K562 (cell line): ENCODE measurements at regions not wholly inside any gene's neighbourhood (a gene's known extent, or its start where the extent isn't known, plus 50 kb on each side); places are given as distances from the start of the nearest gene placed in this dataset.

Experiments
- ATAC-seq: fragments of 200-7000 bp; cut with Tn5 transposase; 3 replicates; pipeline ENCODE4 v1.9.1; 2020; ENCODE audit warnings: moderate library complexity
- BruUV-seq: library from RNA; stranded (reverse); fragments of 400-500 nt; replicated peaks from 2 replicates; lab custom pipeline; 2021; lab: Mats Ljungman, UMichigan
- CTCF ChIA-PET: fragments of 300-600 bp; formaldehyde crosslinking; extraction: SDS; loops from one replicate; lab custom pipeline; 2021; ENCODE audit warnings: low intra/inter-chr PET ratio; lab: Yijun Ruan, JAX
- POLR2A ChIA-PET: fragments of 300-600, 350-650 bp; sonication (Branson Sonifier 250); formaldehyde crosslinking; extraction: SDS; loops from one replicate; lab custom pipeline; 2021; ENCODE audit warnings: antibody characterized with exemption, inconsistent platforms; lab: Yijun Ruan, JAX
- DNase-seq, 4 experiments: peaks; one replicate each; pipeline versions ENCODE4 v3.0.0 to v3.0.0-alpha.2; 2011 to 2018; ENCODE audit warnings: low spot score in 3 of 4, mixed read lengths in 3 of 4; ENCODE audit errors: extremely low read depth in 1 of 4
- FAIRE-seq: peaks from 2 replicates; lab custom pipeline; 2011; peaks lifted over from hg19 to GRCh38; lab: Jason Lieb, UNC
- H2AFZ ChIP-seq: 2 replicates; pipeline ENCODE4 v1.6.0; 2011; ENCODE audit warnings: low read depth, low read length, control low read depth, inconsistent platforms
- H3K27ac ChIP-seq: fragments of 200-600 bp; 3 replicates; pipeline ENCODE4 v1.8.0; 2011; ENCODE audit warnings: low read depth, mild to moderate bottlenecking, control low read depth, inconsistent platforms, low read length, moderate library complexity, mixed read lengths; ENCODE audit errors: extremely low read depth
- H3K27me3 ChIP-seq, 2 experiments: fragments of 300-600 bp in 1 of 2; 2 replicates in 1 of 2; 3 replicates in 1 of 2; pipeline versions ENCODE4 v1.6.0 to v1.8.0; 2011; ENCODE audit warnings: inconsistent platforms in 2 of 2, low read length in 2 of 2, mild to moderate bottlenecking in 1 of 2, mixed read lengths in 1 of 2, moderate library complexity in 1 of 2; ENCODE audit not compliant: control insufficient read depth in 2 of 2, insufficient read depth in 2 of 2
- H3K36me3 ChIP-seq: fragments of 300-600 bp; 3 replicates; pipeline ENCODE4 v1.8.0; 2011; ENCODE audit warnings: mild to moderate bottlenecking, low read length, inconsistent platforms; ENCODE audit not compliant: control insufficient read depth, insufficient read depth
- H3K4me1 ChIP-seq, 2 experiments: fragments of 200-600 bp in 1 of 2; replicated peaks in 1 of 2; 2 replicates in 1 of 2; 3 replicates in 1 of 2; pipeline versions ENCODE4 v1.5.1 to v1.8.0; 2011; ENCODE audit warnings: inconsistent platforms in 2 of 2, low read length in 2 of 2, mild to moderate bottlenecking in 1 of 2, mixed read lengths in 1 of 2, moderate library complexity in 1 of 2; ENCODE audit not compliant: control insufficient read depth in 2 of 2, insufficient read depth in 2 of 2
- H3K4me2 ChIP-seq: 2 replicates; pipeline ENCODE4 v1.6.1; 2011; ENCODE audit warnings: low read length, control low read depth, inconsistent platforms, mixed read lengths; ENCODE audit not compliant: insufficient read depth
- H3K4me3 ChIP-seq: fragments of 200-600 bp; sonication (generic), shearing (Covaris generic); 2 replicates; pipeline ENCODE4 v1.5.1; 2016; ENCODE audit warnings: control low read depth, inconsistent platforms
- H3K79me2 ChIP-seq: fragments of 200-600 bp; 3 replicates; pipeline ENCODE4 v1.8.0; 2011; ENCODE audit warnings: low read length, inconsistent platforms; ENCODE audit not compliant: control insufficient read depth, insufficient read depth
- H3K9ac ChIP-seq, 2 experiments: 2 replicates each; pipeline versions ENCODE4 v1.6.0 to v1.6.1; 2011; ENCODE audit warnings: low read depth in 2 of 2, low read length in 2 of 2, control low read depth in 1 of 2, inconsistent platforms in 1 of 2, mild to moderate bottlenecking in 1 of 2, mixed read lengths in 1 of 2; ENCODE audit not compliant: insufficient read depth in 1 of 2
- H3K9me1 ChIP-seq: one replicate; pipeline ENCODE4 v1.6.0; 2011; ENCODE audit warnings: inconsistent platforms, mild to moderate bottlenecking, low read length, moderate library complexity; ENCODE audit not compliant: control insufficient read depth, insufficient read depth
- H3K9me3 ChIP-seq: replicated peaks from 2 replicates; pipeline ENCODE4 v1.5.1; 2011; ENCODE audit warnings: low read depth, low read length, inconsistent platforms; ENCODE audit not compliant: control insufficient read depth, insufficient read depth
- H4K20me1 ChIP-seq: replicated peaks from 2 replicates; pipeline ENCODE4 v1.6.1; 2011; ENCODE audit warnings: low read length, inconsistent platforms, mixed read lengths; ENCODE audit not compliant: control insufficient read depth, insufficient read depth
- EP300 ChIP-seq: IDR thresholded peaks from 2 replicates; pipeline ENCODE4 v1.6.1; 2012; ENCODE audit warnings: low read length, improper control_type of control experiment
- FOXJ2 ChIP-seq: fragments of 200-800 bp; sonication (Bioruptor generic); IDR thresholded peaks from 2 replicates; pipeline ENCODE4 v1.6.1; 2016; ENCODE audit warnings: missing genetic modification characterization, missing compliant biosample characterization
- GATA2 ChIP-seq: sonication (generic); formaldehyde crosslinking; IDR thresholded peaks from 2 replicates; pipeline ENCODE4 v1.4.0; 2020; ENCODE audit warnings: mild to moderate bottlenecking, missing genetic modification reagents
- KLF10 ChIP-seq: fragments of 250-450 bp; sonication (Bioruptor Pico); IDR thresholded peaks from 2 replicates; pipeline ENCODE4 v1.6.1; 2021; ENCODE audit warnings: matching md5 sums
- SAP30 ChIP-seq: fragments of 200-600 bp; sonication (generic); IDR thresholded peaks from 2 replicates; pipeline ENCODE4 v1.6.1; 2012; ENCODE audit warnings: borderline replicate concordance, low read depth, mild to moderate bottlenecking, moderate library complexity, low read length, control low read depth, inconsistent platforms; ENCODE audit not compliant: insufficient read depth, poor library complexity, severe bottlenecking
- ZFPM2 ChIP-seq: fragments of 250-450 bp; sonication (Bioruptor Pico); IDR thresholded peaks from 2 replicates; pipeline ENCODE4 v1.5.1; 2022; ENCODE audit warnings: mild to moderate bottlenecking
- ZNF212 ChIP-seq: fragments of 450-650 bp; formaldehyde crosslinking; IDR thresholded peaks from 2 replicates; pipeline ENCODE4 v1.4.0; 2020; ENCODE audit warnings: mild to moderate bottlenecking
- WGBS: fragments of 100-300 bp; shearing (Covaris generic); methylation state at CpG from one replicate; pipeline ENCODE4 v1.1.6; 2016; ENCODE audit warnings: low coverage, mixed read lengths; ENCODE audit not compliant: insufficient coverage; ENCODE audit errors: missing lambda C conversion rate; 5-methylcytosine and 5-hydroxymethylcytosine counted together
- in situ Hi-C: fragments of 300-500 bp; cut with MboI; formaldehyde crosslinking; loops from 4 replicates; pipeline ENCODE4 v1.15.0; 2018; ENCODE audit warnings: inconsistent platforms, mixed read lengths
- intact Hi-C: fragments of 100-400 bp; cut with micrococcal nuclease; formaldehyde crosslinking; loops from 2 replicates; pipeline ENCODE4 v1.14.2; 2022
- TF ChIP-seq, protein P1 (sequence below): fragments of 250-450 bp; sonication (Bioruptor Pico); IDR thresholded peaks from 2 replicates; pipeline ENCODE4 v1.4.0; 2020

DNA sequence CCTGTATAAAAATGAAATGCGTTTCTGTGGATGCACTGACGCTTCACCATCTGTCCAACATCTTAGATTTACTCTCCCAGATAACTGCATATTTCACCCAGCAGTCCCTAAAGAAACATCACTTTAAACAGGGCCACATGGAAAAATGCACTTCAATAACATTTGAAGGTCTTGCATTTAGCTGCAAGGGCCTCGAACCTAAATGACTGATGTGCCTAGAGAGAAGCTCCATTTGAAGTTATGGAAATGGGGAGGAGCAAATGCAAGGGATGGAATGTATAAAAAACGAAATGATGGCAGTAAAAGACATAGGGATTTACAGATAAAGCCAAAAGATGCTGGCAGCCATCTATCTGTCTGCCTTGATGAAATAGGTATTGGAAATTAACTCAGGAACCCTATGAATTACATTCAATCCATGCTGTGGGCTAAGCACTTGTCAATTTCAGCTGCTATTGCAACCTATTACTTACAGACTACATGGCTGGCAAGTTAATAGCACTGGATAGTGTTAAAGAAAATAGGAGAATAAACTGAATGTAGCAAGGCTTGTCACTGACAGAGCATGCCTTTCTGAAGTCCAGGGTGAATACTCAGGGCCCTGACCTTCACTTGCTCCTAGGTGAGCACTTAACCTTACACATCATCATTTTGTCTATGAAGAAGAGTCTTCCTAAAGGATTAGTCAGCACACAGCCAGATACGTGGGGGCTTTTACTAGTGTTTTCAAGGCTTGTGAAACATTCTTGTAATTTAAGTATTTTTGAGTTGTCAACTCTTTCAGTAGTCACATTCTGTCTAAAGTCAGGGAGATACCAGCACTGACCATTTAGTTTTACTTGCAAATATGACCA is 963.4 kb downstream of the PCDH17 start:
- DNase-seq (no peak), ATAC-seq (no peak), FAIRE-seq (no peak)
- Histone ChIP-seq H3K9ac (no peak overlapping the region), H2AFZ (no peak overlapping the region), H3K27me3 (no peaks in the 10 kb centered on the region), H3K4me2 (no peak overlapping the region), H4K20me1 (no peaks in the 10 kb centered on the region), H3K4me3 (no peak overlapping the region), H3K36me3 (no peaks in the 10 kb centered on the region), H3K79me2 (no peaks in the 10 kb centered on the region), H3K4me1 (no peaks in the 10 kb centered on the region), H3K9me1 (no peaks in the 10 kb centered on the region), H3K27ac (no peak overlapping the region), H3K9me3 (no peaks in the 10 kb centered on the region; the same call in 1 of the 2 replicates)
- in situ Hi-C loops (no loop called here), intact Hi-C loops (no loop called here)
- POLR2A ChIA-PET, result no interaction called here
- TF ChIP-seq EP300, result no peak
- CTCF ChIA-PET, result no interaction called here
- 0% methylated on average over 3 of the region's 5 CpGs for WGBS
- no TSS peak for BruUV-seq

GRCh38 chr13:58597552-58597951 is 966.0 kb downstream of the PCDH17 start:
- ATAC-seq, result no peak

More at GRCh38 chr13:58597552-58597951, 966.0 kb downstream of the PCDH17 start:
- WGBS, result 0% methylated on average over 2 of the region's 2 CpGs
- POLR2A ChIA-PET, result no interaction called here
- no peak for TF ChIP-seq KLF10 (CRISPR knock-in tag)
- no peak for TF ChIP-seq GATA2 (CRISPR knock-in tag)
- no peak for TF ChIP-seq SAP30
- TF ChIP-seq, protein P1, sequence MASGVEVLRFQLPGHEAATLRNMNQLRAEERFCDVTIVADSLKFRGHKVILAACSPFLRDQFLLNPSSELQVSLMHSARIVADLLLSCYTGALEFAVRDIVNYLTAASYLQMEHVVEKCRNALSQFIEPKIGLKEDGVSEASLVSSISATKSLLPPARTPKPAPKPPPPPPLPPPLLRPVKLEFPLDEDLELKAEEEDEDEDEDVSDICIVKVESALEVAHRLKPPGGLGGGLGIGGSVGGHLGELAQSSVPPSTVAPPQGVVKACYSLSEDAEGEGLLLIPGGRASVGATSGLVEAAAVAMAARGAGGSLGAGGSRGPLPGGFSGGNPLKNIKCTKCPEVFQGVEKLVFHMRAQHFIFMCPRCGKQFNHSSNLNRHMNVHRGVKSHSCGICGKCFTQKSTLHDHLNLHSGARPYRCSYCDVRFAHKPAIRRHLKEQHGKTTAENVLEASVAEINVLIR (CRISPR knock-in tag), result no peak
- TF ChIP-seq FOXJ2 (tag), result no peak
- TF ChIP-seq ZNF212 (CRISPR knock-in tag), result no peak
- no peak for TF ChIP-seq ZFPM2 (CRISPR knock-in tag)
- FAIRE-seq, result no peak
- Histone ChIP-seq H3K79me2 (no peaks in the 10 kb centered on the region), H3K36me3 (no peaks in the 10 kb centered on the region), H3K4me3 (no peak overlapping the region), H4K20me1 (no peaks in the 10 kb centered on the region), H3K9me3 (no peaks in the 10 kb centered on the region; the same call in 1 of the 2 replicates), H3K9me1 (no peaks in the 10 kb centered on the region), H3K9ac (no peak overlapping the region), H3K4me2 (no peak overlapping the region), H2AFZ (no peak overlapping the region), H3K4me1 (no peaks in the 10 kb centered on the region), H3K27me3 (no peaks in the 10 kb centered on the region), H3K27ac (no peak overlapping the region)
- in situ Hi-C loops (no loop called here), intact Hi-C loops (no loop called here)
- CTCF ChIA-PET, result no interaction called here
- no peak for DNase-seq
- BruUV-seq, result no TSS peak
